ENCODE measurements at regions not wholly inside any gene's neighbourhood (a gene's known extent, or its start where the extent isn't known, plus 50 kb on each side); places are given as distances from the start of the nearest gene placed in this dataset.

DNA sequence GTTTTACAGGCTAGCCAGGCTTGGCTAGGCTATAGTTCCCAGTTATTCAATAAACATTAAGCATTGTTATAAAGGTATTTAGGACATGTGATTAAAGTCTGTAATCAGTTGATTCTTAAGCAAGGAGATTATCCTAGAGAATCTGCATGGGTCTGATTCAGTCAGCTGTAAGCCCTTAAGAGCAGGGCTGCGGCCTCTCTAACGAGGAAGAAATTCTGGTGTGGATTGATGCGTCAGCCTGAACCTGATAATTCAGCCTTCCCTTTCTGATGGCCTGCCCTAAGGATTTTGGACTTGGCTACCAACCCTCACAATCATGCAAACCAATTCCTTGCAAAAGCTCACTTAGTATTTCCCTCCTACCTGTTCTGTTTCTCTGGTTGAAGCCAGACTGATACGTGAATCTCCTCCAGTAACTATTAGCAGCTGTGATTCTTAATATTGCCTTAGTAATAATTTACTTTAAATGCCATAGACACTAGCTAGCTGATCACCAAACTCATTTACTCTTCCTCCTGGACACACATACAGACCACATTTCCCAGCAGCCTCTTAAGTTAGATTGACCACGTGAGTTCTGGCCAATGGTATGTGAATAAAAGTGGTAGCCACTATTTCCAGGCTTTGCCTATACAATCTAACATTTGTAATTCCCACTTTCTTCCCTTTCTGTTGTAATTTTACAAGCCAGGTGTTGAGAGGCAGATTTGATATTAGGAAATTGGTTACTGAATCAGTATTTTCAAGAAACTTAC lies 678.0 kb upstream of the INTU start:
- TF ChIP-seq GATA3 (IDR thresholded peaks at IDR 0.05; ENCODE audit: low read depth, low read length) (no peak), GATA2 (IDR thresholded peaks at IDR 0.05; ENCODE audit: low read depth, low read length) (no peak)

Data from SH-SY5Y (cell line).